H1 (cell line): ENCODE measurements at regions not wholly inside any gene's neighbourhood (a gene's known extent, or its start where the extent isn't known, plus 50 kb on each side); places are given as distances from the start of the nearest gene placed in this dataset.

ENCODE experiments used
- CTCF ChIA-PET: fragments of 300-600 bp; sonication (Branson Sonifier 250); formaldehyde crosslinking; loops from one replicate; lab custom pipeline; 2021; ENCODE audit not compliant: partially characterized antibody; lab: Charles Lee
- POLR2A ChIA-PET: fragments of 300-600 bp; sonication (Branson Sonifier 250); formaldehyde crosslinking; loops from one replicate; lab custom pipeline; 2021; ENCODE audit warnings: inconsistent platforms; ENCODE audit not compliant: partially characterized antibody; lab: Charles Lee
- DNase-seq, 2 experiments: peaks; one replicate each; pipeline versions ENCODE4 v3.0.0 to v3.0.0-alpha.2; 2010 to 2022; ENCODE audit warnings: low spot score in 2 of 2, low read depth in 1 of 2, mixed read lengths in 1 of 2
- FAIRE-seq: peaks from 2 replicates; lab custom pipeline; 2011; peaks lifted over from hg19 to GRCh38; lab: Jason Lieb, UNC
- H2AFZ ChIP-seq: 2 replicates; pipeline ENCODE4 v1.8.1; 2012; ENCODE audit warnings: low read length, inconsistent platforms
- H2AK5ac ChIP-seq: 2 replicates; pipeline ENCODE4 v1.6.1; 2013; ENCODE audit warnings: low read depth, low read length
- H2BK120ac ChIP-seq: replicated peaks from 2 replicates; pipeline ENCODE3; 2013; ENCODE audit warnings: low read depth, low read length, inconsistent platforms
- H2BK12ac ChIP-seq: 2 replicates; pipeline ENCODE4 v1.6.1; 2013; ENCODE audit warnings: low read depth, low read length
- H2BK15ac ChIP-seq: 2 replicates; pipeline ENCODE4 v1.6.1; 2013; ENCODE audit warnings: low read length
- H2BK20ac ChIP-seq: 2 replicates; pipeline ENCODE4 v1.6.1; 2013; ENCODE audit warnings: low read length
- H2BK5ac ChIP-seq: 2 replicates; pipeline ENCODE4 v1.6.1; 2013; ENCODE audit warnings: low read depth, low read length
- H3K14ac ChIP-seq: 2 replicates; pipeline ENCODE4 v1.6.1; 2013; ENCODE audit warnings: inconsistent platforms; ENCODE audit not compliant: insufficient read length
- H3K18ac ChIP-seq: 2 replicates; pipeline ENCODE4 v1.6.1; 2013; ENCODE audit warnings: low read length; ENCODE audit errors: extremely low read depth
- H3K23ac ChIP-seq: 2 replicates; pipeline ENCODE4 v1.6.1; 2013; ENCODE audit warnings: inconsistent platforms; ENCODE audit not compliant: insufficient read length
- H3K23me2 ChIP-seq: 2 replicates; pipeline ENCODE4 v1.6.1; 2013; ENCODE audit warnings: low read depth, low read length
- H3K27ac ChIP-seq: 2 replicates; pipeline ENCODE4 v1.6.1; 2011; ENCODE audit warnings: low read depth, low read length, inconsistent platforms
- H3K27me3 ChIP-seq, 4 experiments: replicated peaks in 1 of 4; 1 replicate in 1 of 4; 2 replicates in 3 of 4; pipeline versions ENCODE4 v1.6.1 to v1.8.1; 2011 to 2013; ENCODE audit warnings: low read length in 3 of 4, mild to moderate bottlenecking in 3 of 4, inconsistent platforms in 2 of 4, mixed read lengths in 2 of 4, moderate library complexity in 1 of 4; ENCODE audit not compliant: control insufficient read depth in 3 of 4, insufficient read depth in 3 of 4; ENCODE audit errors: extremely low read depth in 1 of 4
- H3K36me3 ChIP-seq, 4 experiments: 2 replicates each; pipeline versions ENCODE4 v1.6.1 to v1.8.1; 2011 to 2013; ENCODE audit warnings: mild to moderate bottlenecking in 4 of 4, low read length in 3 of 4, moderate library complexity in 2 of 4, control low read depth in 1 of 4, inconsistent platforms in 1 of 4; ENCODE audit not compliant: insufficient read depth in 4 of 4, control insufficient read depth in 2 of 4
- H3K4ac ChIP-seq: replicated peaks from 2 replicates; pipeline ENCODE3; 2013; ENCODE audit warnings: low read length, low read depth, mixed read lengths, inconsistent platforms; ENCODE audit not compliant: insufficient read length
- H3K4me1 ChIP-seq, 4 experiments: replicated peaks in 1 of 4; 1 replicate in 1 of 4; 2 replicates in 3 of 4; pipeline versions ENCODE4 v1.6.1 to v1.8.1; 2011 to 2013; ENCODE audit warnings: low read length in 3 of 4, inconsistent platforms in 2 of 4, mixed read lengths in 1 of 4; ENCODE audit not compliant: insufficient read depth in 4 of 4, control insufficient read depth in 3 of 4
- H3K4me2 ChIP-seq, 2 experiments: 2 replicates each; pipeline versions ENCODE4 v1.6.1 to v1.8.1; 2011 to 2013; ENCODE audit warnings: low read depth in 2 of 2, low read length in 2 of 2, control low read depth in 1 of 2, inconsistent platforms in 1 of 2, mild to moderate bottlenecking in 1 of 2; ENCODE audit not compliant: insufficient read depth in 1 of 2
- H3K4me3 ChIP-seq, 4 experiments: fragments of 200-600, 300-600 bp in 1 of 4; sonication (generic), shearing (Covaris generic), sonication (Bioruptor Twin) in 1 of 4; 2 replicates each; pipeline versions ENCODE4 v1.5.1 to v1.8.1; 2011 to 2016; ENCODE audit warnings: low read length in 4 of 4, low read depth in 3 of 4, control low read depth in 2 of 4, inconsistent platforms in 2 of 4, mild to moderate bottlenecking in 2 of 4, mixed read lengths in 1 of 4, moderate library complexity in 1 of 4; ENCODE audit not compliant: insufficient read depth in 2 of 4; ENCODE audit errors: extremely low read depth in 1 of 4
- H3K56ac ChIP-seq: replicated peaks from 2 replicates; pipeline ENCODE3; 2013; ENCODE audit warnings: low read depth, mild to moderate bottlenecking, mixed read lengths, low read length, inconsistent platforms; ENCODE audit not compliant: insufficient read length
- H3K79me1 ChIP-seq: 2 replicates; pipeline ENCODE4 v1.6.1; 2013; ENCODE audit warnings: low read depth, low read length, control low read depth
- H3K79me2 ChIP-seq, 2 experiments: 2 replicates each; pipeline versions ENCODE4 v1.6.1 to v1.8.1; 2012 to 2013; ENCODE audit warnings: low read length in 2 of 2, mild to moderate bottlenecking in 2 of 2, inconsistent platforms in 1 of 2; ENCODE audit not compliant: insufficient read depth in 2 of 2, control insufficient read depth in 1 of 2
- H3K9ac ChIP-seq, 4 experiments: replicated peaks in 1 of 4; 1 replicate in 1 of 4; 2 replicates in 3 of 4; pipeline versions ENCODE4 v1.6.1 to v1.8.1; 2011 to 2013; ENCODE audit warnings: low read depth in 3 of 4, low read length in 3 of 4, control low read depth in 2 of 4, mild to moderate bottlenecking in 2 of 4, moderate library complexity in 2 of 4, inconsistent platforms in 1 of 4; ENCODE audit errors: extremely low read depth in 1 of 4
- H3K9me3 ChIP-seq, 2 experiments: 2 replicates each; pipeline versions ENCODE4 v1.6.1 to v1.8.1; 2012 to 2013; ENCODE audit warnings: mild to moderate bottlenecking in 2 of 2, moderate library complexity in 2 of 2, control low read depth in 1 of 2, inconsistent platforms in 1 of 2, low read depth in 1 of 2, low read length in 1 of 2, mixed read lengths in 1 of 2; ENCODE audit not compliant: insufficient read depth in 2 of 2
- H4K20me1 ChIP-seq, 2 experiments: replicated peaks in 1 of 2; 2 replicates each; pipeline versions ENCODE3 to v1.8.1; 2011 to 2013; ENCODE audit warnings: inconsistent platforms in 2 of 2, low read length in 2 of 2, mild to moderate bottlenecking in 1 of 2; ENCODE audit not compliant: insufficient read depth in 2 of 2, control insufficient read depth in 1 of 2
- H4K5ac ChIP-seq: 2 replicates; pipeline ENCODE4 v1.6.1; 2013; ENCODE audit warnings: low read length, low read depth, mixed read lengths, inconsistent platforms; ENCODE audit not compliant: insufficient read length
- H4K8ac ChIP-seq: 2 replicates; pipeline ENCODE4 v1.8.0; 2013; ENCODE audit warnings: mild to moderate bottlenecking, moderate library complexity, low read length, inconsistent platforms; ENCODE audit not compliant: insufficient read depth; ENCODE audit errors: extremely low read depth
- H4K91ac ChIP-seq: replicated peaks from 2 replicates; pipeline ENCODE3; 2013; ENCODE audit warnings: low read length, mixed read lengths, inconsistent platforms; ENCODE audit not compliant: insufficient read length
- CHD1 ChIP-seq: IDR thresholded peaks from 2 replicates; pipeline ENCODE4 v1.6.1; 2012; ENCODE audit warnings: low read depth, low read length, improper control_type of control experiment
- CHD2 ChIP-seq: IDR thresholded peaks from 2 replicates; pipeline ENCODE4 v1.6.1; 2012; ENCODE audit warnings: low read length, improper control_type of control experiment
- CTBP2 ChIP-seq: IDR thresholded peaks from 2 replicates; pipeline ENCODE4 v1.7.0; 2011; ENCODE audit warnings: borderline replicate concordance, mild to moderate bottlenecking, moderate library complexity, mixed read lengths, low read length; ENCODE audit not compliant: insufficient read depth, insufficient read length
- EGR1 ChIP-seq: IDR thresholded peaks from 2 replicates; pipeline ENCODE4 v1.6.1; 2011; ENCODE audit warnings: low read depth, low read length, borderline replicate concordance
- GABPA ChIP-seq: IDR thresholded peaks from 2 replicates; pipeline ENCODE4 v1.6.1; 2011; ENCODE audit warnings: mild to moderate bottlenecking, low read length, moderate library complexity, borderline replicate concordance; ENCODE audit not compliant: insufficient read depth
- HDAC2 ChIP-seq, 2 experiments: fragments of 300-600 bp in 1 of 2; sonication (generic) in 1 of 2; IDR thresholded peaks; 2 replicates each; pipeline ENCODE4 v1.6.1; 2011 to 2012; ENCODE audit warnings: low read depth in 2 of 2, low read length in 2 of 2, mild to moderate bottlenecking in 2 of 2, moderate library complexity in 2 of 2, borderline replicate concordance in 1 of 2, inconsistent platforms in 1 of 2
- POLR2A ChIP-seq, 2 experiments: IDR thresholded peaks; 1 replicate in 1 of 2; 2 replicates in 1 of 2; pipeline ENCODE4 v1.6.1; 2011; ENCODE audit warnings: low read depth in 2 of 2, low read length in 2 of 2, mild to moderate bottlenecking in 2 of 2; ENCODE audit errors: control extremely low read depth in 1 of 2
- RAD21 ChIP-seq, 2 experiments: IDR thresholded peaks in 1 of 2; conservative IDR thresholded peaks in 1 of 2; 2 replicates each; pipeline ENCODE4 v1.6.1; 2011; ENCODE audit warnings: low read depth in 2 of 2, low read length in 2 of 2, improper control_type of control experiment in 1 of 2, inconsistent platforms in 1 of 2, mild to moderate bottlenecking in 1 of 2, moderate library complexity in 1 of 2
- SIN3A ChIP-seq, 2 experiments: IDR thresholded peaks in 1 of 2; conservative IDR thresholded peaks in 1 of 2; 2 replicates each; pipeline ENCODE4 v1.6.1; 2011 to 2012; ENCODE audit warnings: low read length in 2 of 2, improper control_type of control experiment in 1 of 2, low read depth in 1 of 2, mild to moderate bottlenecking in 1 of 2
- SP1 ChIP-seq: IDR thresholded peaks from 2 replicates; pipeline ENCODE4 v1.6.1; 2011; ENCODE audit warnings: low read depth, low read length
- SP2 ChIP-seq: IDR thresholded peaks from 2 replicates; pipeline ENCODE4 v1.6.1; 2012; ENCODE audit warnings: mild to moderate bottlenecking, low read length, inconsistent platforms
- SRF ChIP-seq: IDR thresholded peaks from 2 replicates; pipeline ENCODE4 v1.6.1; 2011; ENCODE audit warnings: mild to moderate bottlenecking, low read depth, low read length, moderate library complexity
- WGBS, 2 experiments: shearing (Covaris generic) in 1 of 2; methylation state at CpG; one replicate each; pipeline versions ENCODE4 v1.1.6 to v1.1.7; 2013 to 2015; ENCODE audit warnings: low lambda C conversion rate in 2 of 2, mixed read lengths in 2 of 2, inconsistent platforms in 1 of 2, low coverage in 1 of 2, missing lambda C conversion rate in 1 of 2; ENCODE audit not compliant: insufficient replicate concordance in 2 of 2, insufficient coverage in 1 of 2, insufficient read length in 1 of 2; ENCODE audit errors: extremely low coverage in 1 of 2, missing lambda C conversion rate in 1 of 2; 5-methylcytosine and 5-hydroxymethylcytosine counted together
- TF ChIP-seq, protein P1 (sequence below): IDR thresholded peaks from 2 replicates; pipeline ENCODE4 v1.6.1; 2012; ENCODE audit warnings: inconsistent platforms

DNA sequence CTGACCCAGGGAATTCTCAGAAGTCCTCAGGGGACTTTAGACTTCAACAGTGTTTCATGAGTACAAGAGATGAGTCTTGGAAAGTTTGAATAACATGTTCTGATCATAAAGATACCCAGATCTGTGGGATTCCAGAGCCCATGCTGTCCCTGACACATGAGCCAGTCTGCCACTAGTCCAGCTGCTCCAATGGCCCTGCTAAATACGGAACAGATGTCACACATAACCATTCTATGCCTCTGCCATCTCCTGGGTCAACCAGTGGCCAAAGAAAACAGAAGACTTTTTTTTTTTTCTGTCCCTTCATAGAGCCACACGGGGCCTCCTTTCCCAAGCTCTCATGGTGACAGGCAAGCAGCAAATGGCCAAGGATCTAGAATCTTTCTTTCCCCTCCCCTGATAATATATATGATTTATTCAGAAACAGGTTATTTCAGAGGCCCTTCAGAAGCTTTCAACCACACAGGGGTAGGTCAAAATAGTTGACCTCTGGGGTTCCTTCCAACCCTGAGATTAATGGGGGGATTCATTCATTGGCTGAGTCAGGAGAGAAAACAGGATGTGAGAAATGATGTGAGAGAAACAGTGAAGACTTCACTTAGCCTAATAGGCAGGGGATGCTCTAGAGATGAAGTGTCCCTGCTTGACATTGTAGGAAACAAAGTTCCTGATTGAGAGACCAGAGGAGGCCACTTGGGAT, 367.7 kb downstream of the CDK5RAP2 start:
- Histone ChIP-seq H2BK12ac (no peak overlapping the region), H3K36me3 (no peaks in the 10 kb centered on the region), H3K14ac (no peak overlapping the region), H2AFZ (no peak overlapping the region), H2AK5ac (no peak overlapping the region), H2BK15ac (no peak overlapping the region), H4K91ac (no peak overlapping the region), H4K5ac (no peak overlapping the region), H2BK120ac (no peak overlapping the region), H3K4me1 (no peaks in the 10 kb centered on the region), H3K27me3 (no peaks in the 10 kb centered on the region), H3K9me3 (no peaks in the 10 kb centered on the region), H4K8ac (no peak overlapping the region), H3K18ac (no peak overlapping the region), H3K4me3 (no peak overlapping the region), H3K79me2 (no peaks in the 10 kb centered on the region), H3K4me2 (no peak overlapping the region), H3K23me2 (no peaks in the 10 kb centered on the region; the same call in 1 of the 2 replicates), H3K56ac (no peak overlapping the region), H3K27ac (no peak overlapping the region), H3K23ac (no peak overlapping the region), H2BK5ac (no peak overlapping the region), H2BK20ac (no peak overlapping the region), H3K9ac (no peak overlapping the region), H3K4ac (no peak overlapping the region), H4K20me1 (no peaks in the 10 kb centered on the region), H3K79me1 (no peaks in the 10 kb centered on the region)
- 84% methylated on average over 2 of the region's 2 CpGs; no CpG with 5 or more reads in 1 of the 2 experiments for WGBS, 2 experiments
- ChIA-PET POLR2A (no interaction called here), CTCF (no interaction called here)
- DNase-seq (no peak), FAIRE-seq (no peak)
- no peak for TF ChIP-seq EGR1
- TF ChIP-seq CHD2, result no peak
- no peak for TF ChIP-seq GABPA
- TF ChIP-seq SIN3A (conservative IDR thresholded peaks at IDR 0.05 in 1 of 2, IDR thresholded peaks at IDR 0.05 in 1 of 2; ENCODE audit: low read depth in 1 of 2, low read length in 2 of 2), result no peak
- no peak for TF ChIP-seq POLR2A (IDR thresholded peaks at IDR 0.05; ENCODE audit: control extremely low read depth in 1 of 2, low read depth in 2 of 2, low read length in 2 of 2)
- no peak for TF ChIP-seq RAD21 (IDR thresholded peaks at IDR 0.05 in 1 of 2, conservative IDR thresholded peaks at IDR 0.05 in 1 of 2; ENCODE audit: low read depth in 2 of 2, low read length in 2 of 2)
- TF ChIP-seq SRF, result no peak
- no peak for TF ChIP-seq CHD1
- TF ChIP-seq HDAC2 (IDR thresholded peaks at IDR 0.05; ENCODE audit: borderline replicate concordance in 1 of 2, low read depth in 2 of 2, low read length in 2 of 2), result no peak
- TF ChIP-seq, protein P1, sequence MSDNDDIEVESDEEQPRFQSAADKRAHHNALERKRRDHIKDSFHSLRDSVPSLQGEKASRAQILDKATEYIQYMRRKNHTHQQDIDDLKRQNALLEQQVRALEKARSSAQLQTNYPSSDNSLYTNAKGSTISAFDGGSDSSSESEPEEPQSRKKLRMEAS, result no peak
- TF ChIP-seq CTBP2, result no peak
- TF ChIP-seq SP1, result no peak
- no peak for TF ChIP-seq SP2
